ENCODE measurements at regions not wholly inside any gene's neighbourhood (a gene's known extent, or its start where the extent isn't known, plus 50 kb on each side); places are given as distances from the start of the nearest gene placed in this dataset.

GRCh38 chr6:85166114-85166741 lies 283.7 kb upstream of the NT5E start:
- Histone ChIP-seq H3K4me3 (no peak overlapping the region), H3K27ac (no peak overlapping the region), H3K9me3 (no peaks in the 10 kb centered on the region), H3K27me3 (no peaks in the 10 kb centered on the region), H3K9ac (ENCODE audit: low read depth in 2 of 2, low read length in 2 of 2) (no peak overlapping the region), H3K4me1 (no peaks in the 10 kb centered on the region), H3K36me3 (no peaks in the 10 kb centered on the region)
- TF ChIP-seq CTCF (IDR thresholded peaks at IDR 0.05): no peak
- intact Hi-C loops (cut with DNase I): no loop called here
- no peak for DNase-seq

- no peak overlapping the region for H3K4me3 ChIP-seq
- no peak for TF ChIP-seq CTCF (IDR thresholded peaks at IDR 0.05)
- no peaks in the 10 kb centered on the region for H3K4me1 ChIP-seq
- no peak overlapping the region for H3K27ac ChIP-seq
- H3K9me3 ChIP-seq: no peaks in the 10 kb centered on the region
- DNase-seq: no peak
- no peaks in the 10 kb centered on the region for H3K36me3 ChIP-seq
- H3K9ac ChIP-seq (ENCODE audit: low read depth in 2 of 2, low read length in 2 of 2): no peak overlapping the region
- H3K27me3 ChIP-seq: no peaks in the 10 kb centered on the region
- intact Hi-C loops (cut with DNase I): no loop called here
Observed at GRCh38 chr6:85163156-85164080, 286.5 kb upstream of the NT5E start.

GRCh38 chr6:85157311-85157710 lies 292.6 kb upstream of the NT5E start:
- no peak overlapping the region for H3K27ac ChIP-seq
- no peak overlapping the region for H3K9ac ChIP-seq (ENCODE audit: low read depth in 2 of 2, low read length in 2 of 2)
- no peaks in the 10 kb centered on the region for H3K27me3 ChIP-seq
- DNase-seq: no peak
- no peak for TF ChIP-seq CTCF (IDR thresholded peaks at IDR 0.05)
- no peaks in the 10 kb centered on the region for H3K36me3 ChIP-seq
- no peak overlapping the region for H3K4me3 ChIP-seq
- intact Hi-C loops (cut with DNase I): no loop called here
- no peaks in the 10 kb centered on the region for H3K4me1 ChIP-seq
- H3K9me3 ChIP-seq: no peaks in the 10 kb centered on the region

GRCh38 chr6:85143676-85144075 lies 306.2 kb upstream of the NT5E start:
- Histone ChIP-seq H3K27ac (no peak overlapping the region), H3K9ac (ENCODE audit: low read depth in 2 of 2, low read length in 2 of 2) (no peak overlapping the region), H3K9me3 (no peaks in the 10 kb centered on the region), H3K4me1 (no peaks in the 10 kb centered on the region), H3K4me3 (no peak overlapping the region), H3K27me3 (no peaks in the 10 kb centered on the region), H3K36me3 (no peaks in the 10 kb centered on the region)
- no peak for TF ChIP-seq CTCF (IDR thresholded peaks at IDR 0.05)
- no peak for DNase-seq
- intact Hi-C loops (cut with DNase I): no loop called here

- Histone ChIP-seq H3K27me3 (no peaks in the 10 kb centered on the region), H3K36me3 (no peaks in the 10 kb centered on the region), H3K9ac (ENCODE audit: low read depth in 2 of 2, low read length in 2 of 2) (no peak overlapping the region), H3K27ac (no peak overlapping the region), H3K9me3 (no peaks in the 10 kb centered on the region), H3K4me3 (no peak overlapping the region), H3K4me1 (no peaks in the 10 kb centered on the region)
- intact Hi-C loops (cut with DNase I): no loop called here
- no peak for DNase-seq
- no peak for TF ChIP-seq CTCF (IDR thresholded peaks at IDR 0.05)
Observed at GRCh38 chr6:85137865-85138264, 312.0 kb upstream of the NT5E start.

Data from colonic mucosa (tissue), 4 donors.